GM12878 (cell line): ENCODE measurements at regions not wholly inside any gene's neighbourhood (a gene's known extent, or its start where the extent isn't known, plus 50 kb on each side); places are given as distances from the start of the nearest gene placed in this dataset.

ENCODE experiments used
- ATAC-seq: fragments of 200-7000 bp; cut with Tn5 transposase; 3 replicates; pipeline ENCODE4 v1.9.1; 2020; ENCODE audit warnings: mild to moderate bottlenecking, moderate library complexity
- BruUV-seq: library from RNA; stranded (reverse); fragments of 400-500 nt; replicated peaks from 2 replicates; lab custom pipeline; 2021; lab: Mats Ljungman, UMichigan
- CTCF ChIA-PET: fragments of 300-600 bp; sonication (Branson Sonifier 250); formaldehyde crosslinking; extraction: SDS; loops from one replicate; lab custom pipeline; 2021; ENCODE audit warnings: inconsistent platforms; lab: Yijun Ruan, JAX
- POLR2A ChIA-PET: fragments of 350-600 bp; formaldehyde crosslinking; extraction: SDS; loops from one replicate; lab custom pipeline; 2021; ENCODE audit warnings: inconsistent platforms; lab: Charles Lee
- RAD21 ChIA-PET: fragments of 300-600 bp; sonication (Branson Sonifier 250); formaldehyde crosslinking; loops from one replicate; lab custom pipeline; 2023; ENCODE audit warnings: antibody characterized with exemption; ENCODE audit not compliant: unreplicated experiment; lab: Charles Lee
- SMC1A ChIA-PET: fragments of 300-600 bp; sonication (Branson Sonifier 250); formaldehyde crosslinking; loops from one replicate; lab custom pipeline; 2023; ENCODE audit not compliant: unreplicated experiment, uncharacterized antibody; lab: Charles Lee
- DNase-seq: peaks from one replicate; pipeline ENCODE4 v3.0.0-alpha.2; 2011; ENCODE audit warnings: low read depth, low spot score
- FAIRE-seq: peaks from 3 replicates; lab custom pipeline; 2011; peaks lifted over from hg19 to GRCh38; lab: Jason Lieb, UNC
- H2AFZ ChIP-seq: 2 replicates; pipeline ENCODE4 v1.6.0; 2011; ENCODE audit warnings: low read depth, low read length, control low read depth; ENCODE audit not compliant: control insufficient read depth
- H3K27ac ChIP-seq: 2 replicates; pipeline ENCODE4 v1.5.1; 2011; ENCODE audit warnings: control low read depth; ENCODE audit not compliant: control insufficient read depth, insufficient read depth
- H3K27me3 ChIP-seq, 2 experiments: replicated peaks in 1 of 2; 2 replicates each; pipeline versions ENCODE4 v1.6.0 to v1.6.1; 2011; ENCODE audit warnings: low read length in 1 of 2; ENCODE audit not compliant: control insufficient read depth in 2 of 2, insufficient read depth in 2 of 2
- H3K36me3 ChIP-seq, 2 experiments: 2 replicates each; pipeline ENCODE4 v1.5.1; 2011; ENCODE audit warnings: low read length in 1 of 2; ENCODE audit not compliant: control insufficient read depth in 2 of 2, insufficient read depth in 2 of 2
- H3K4me1 ChIP-seq: 2 replicates; pipeline ENCODE4 v1.6.1; 2011; ENCODE audit warnings: mild to moderate bottlenecking, low read length, moderate library complexity, mixed read lengths; ENCODE audit not compliant: control insufficient read depth, insufficient read depth
- H3K4me2 ChIP-seq: 2 replicates; pipeline ENCODE4 v1.6.0; 2011; ENCODE audit warnings: control low read depth; ENCODE audit not compliant: control insufficient read depth, insufficient read depth
- H3K4me3 ChIP-seq: fragments of 200-600 bp; sonication (generic); 2 replicates; pipeline ENCODE4 v1.5.1; 2016
- H3K79me2 ChIP-seq: 2 replicates; pipeline ENCODE4 v1.6.0; 2011; ENCODE audit warnings: low read length; ENCODE audit not compliant: control insufficient read depth, insufficient read depth
- H3K9ac ChIP-seq: 2 replicates; pipeline ENCODE4 v1.8.0; 2011; ENCODE audit warnings: low read length, control low read depth, mixed read lengths; ENCODE audit not compliant: control insufficient read depth, insufficient read depth
- H3K9me3 ChIP-seq: replicated peaks from 3 replicates; pipeline ENCODE4 v1.5.1; 2011; ENCODE audit warnings: mild to moderate bottlenecking, low read length; ENCODE audit not compliant: control insufficient read depth, insufficient read depth
- H4K20me1 ChIP-seq: 2 replicates; pipeline ENCODE4 v1.6.0; 2011; ENCODE audit not compliant: control insufficient read depth, insufficient read depth
- CBX3 ChIP-seq: fragments of 200-600 bp; sonication (generic); IDR thresholded peaks from 2 replicates; pipeline ENCODE4 v1.6.1; 2016; ENCODE audit warnings: low read depth, borderline replicate concordance
- FOXK2 ChIP-seq: fragments of 450-650 bp; IDR thresholded peaks from 2 replicates; pipeline ENCODE4 v1.6.1; 2017; ENCODE audit warnings: mild to moderate bottlenecking, moderate library complexity
- HDAC6 ChIP-seq: fragments of 200-600 bp; sonication (generic); IDR thresholded peaks from one replicate; pipeline ENCODE4 v1.8.0; 2017; ENCODE audit warnings: antibody characterized with exemption; ENCODE audit not compliant: unreplicated experiment
- NFYA ChIP-seq: IDR thresholded peaks from 2 replicates; pipeline ENCODE4 v1.6.1; 2011; ENCODE audit warnings: low read depth, mild to moderate bottlenecking, low read length, improper control_type of control experiment, borderline replicate concordance
- NR2C1 ChIP-seq: fragments of 450-650 bp; IDR thresholded peaks from 2 replicates; pipeline ENCODE4 v1.6.1; 2017; ENCODE audit warnings: antibody characterized with exemption, mild to moderate bottlenecking, moderate library complexity
- WGBS: methylation state at CpG from one replicate; pipeline ENCODE4 v1.1.6; 2016; ENCODE audit warnings: low lambda C conversion rate; ENCODE audit not compliant: insufficient replicate concordance, insufficient coverage; ENCODE audit errors: missing lambda C conversion rate; 5-methylcytosine and 5-hydroxymethylcytosine counted together
- in situ Hi-C: fragments of 300-500 bp; cut with MboI; formaldehyde crosslinking; loops from 9 replicates; pipeline ENCODE4 v1.14.3; 2018; ENCODE audit warnings: mixed read lengths
- intact Hi-C: fragments of 100-400 bp; cut with micrococcal nuclease; formaldehyde crosslinking; loops from one replicate; pipeline ENCODE4 v1.14.2; 2022; ENCODE audit not compliant: unreplicated experiment

GRCh38 chr7:106600569-106601373 lies 60.2 kb downstream of the CCDC71L start:
- FAIRE-seq (no peak), DNase-seq (no peak), ATAC-seq (no peak)
- H3K27ac ChIP-seq, result no peak overlapping the region
- ChIA-PET POLR2A (no interaction called here), CTCF (interaction anchor here (2.0 to 2.3 kb wide), 2 partner anchors 56 to 58 kb away, joined by 6 to 11 read pairs; no protein-coding TSS in a partner anchor), SMC1A (interaction anchor here (0.6 to 3.9 kb wide), 6 partner anchors 11 to 424 kb away, joined by 3 to 15 read pairs (median 4); no protein-coding TSS in a partner anchor), RAD21 (no interaction called here)
- H3K79me2 ChIP-seq, result no peaks in the 10 kb centered on the region
- H3K27me3 ChIP-seq, result no peaks in the 10 kb centered on the region
- 73% methylated on average over 3 of the region's 3 CpGs for WGBS
- no peaks in the 10 kb centered on the region for H4K20me1 ChIP-seq
- TF ChIP-seq HDAC6 (no peak), CBX3 (no peak), NFYA (no peak)
- H3K4me1 ChIP-seq, result no peaks in the 10 kb centered on the region
- H2AFZ ChIP-seq, result no peak overlapping the region
- H3K9ac ChIP-seq, result no peak overlapping the region
- no peaks in the 10 kb centered on the region for H3K36me3 ChIP-seq
- no TSS peak for BruUV-seq
- intact Hi-C loops, result no loop called here
- H3K9me3 ChIP-seq, result no peaks in the 10 kb centered on the region; the same call in 1 of the 3 replicates
- in situ Hi-C loops, result no loop called here
- H3K4me3 ChIP-seq, result no peak overlapping the region
- H3K4me2 ChIP-seq, result no peak overlapping the region

DNA sequence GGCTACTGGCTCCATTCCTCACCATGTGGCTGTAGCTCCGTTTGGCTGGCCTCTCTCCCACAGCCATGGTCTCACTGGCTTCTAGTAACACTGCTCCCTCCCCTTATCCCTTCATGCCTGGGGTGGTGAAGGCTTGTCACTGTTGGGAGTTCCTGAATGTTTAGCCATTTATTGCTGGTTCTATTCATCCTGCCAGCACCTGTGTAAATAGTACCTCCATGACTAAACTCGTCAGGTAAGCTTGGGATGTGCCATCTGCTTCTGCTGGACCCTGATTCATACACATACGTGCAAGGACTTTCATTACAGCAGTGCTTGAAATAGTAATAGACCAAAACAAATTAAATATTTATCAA lies 61.6 kb downstream of the CCDC71L start:
- CTCF ChIA-PET, result interaction anchor here (1.2 to 3.3 kb wide), 5 partner anchors 43 to 137 kb away, joined by 3 to 19 read pairs (median 8); no protein-coding TSS in a partner anchor
- SMC1A ChIA-PET, result interaction anchor here (0.9 to 3.9 kb wide), 12 partner anchors 10 to 423 kb away, joined by 3 to 15 read pairs (median 4); no protein-coding TSS in a partner anchor
- Histone ChIP-seq H3K9ac (no peak overlapping the region), H3K27me3 (no peaks in the 10 kb centered on the region; a peak in 1 of 4 replicates), H2AFZ (peak overlapping the region; percentile 87), H3K9me3 (no peaks in the 10 kb centered on the region; the same call in 1 of the 3 replicates), H3K27ac (no peak overlapping the region), H3K4me2 (no peak overlapping the region), H3K4me3 (no peak overlapping the region), H3K36me3 (no peaks in the 10 kb centered on the region), H3K4me1 (no peaks in the 10 kb centered on the region), H4K20me1 (no peaks in the 10 kb centered on the region), H3K79me2 (no peaks in the 10 kb centered on the region)
- FAIRE-seq, result no peak
- POLR2A ChIA-PET, result interaction anchor here (1.2 kb wide), 1 partner anchor 13 kb away, joined by 3 read pairs; no protein-coding TSS in a partner anchor
- DNase-seq, result no peak
- ATAC-seq, result no peak
- 28% methylated on average over 3 of the region's 3 CpGs for WGBS
- TF ChIP-seq FOXK2 (no peak), NR2C1 (no peak)
- intact Hi-C loops, result loop anchor here (5.0 kb wide), 1 partner anchor 47 kb away; no protein-coding TSS in a partner anchor
- in situ Hi-C loops, result no loop called here
- RAD21 ChIA-PET, result interaction anchor here (1.1 to 2.4 kb wide), 6 partner anchors 46 to 137 kb away, joined by 4 to 18 read pairs (median 7); no protein-coding TSS in a partner anchor
- no TSS peak for BruUV-seq
